ENCODE measurements at regions not wholly inside any gene's neighbourhood (a gene's known extent, or its start where the extent isn't known, plus 50 kb on each side); places are given as distances from the start of the nearest gene placed in this dataset.

DNA sequence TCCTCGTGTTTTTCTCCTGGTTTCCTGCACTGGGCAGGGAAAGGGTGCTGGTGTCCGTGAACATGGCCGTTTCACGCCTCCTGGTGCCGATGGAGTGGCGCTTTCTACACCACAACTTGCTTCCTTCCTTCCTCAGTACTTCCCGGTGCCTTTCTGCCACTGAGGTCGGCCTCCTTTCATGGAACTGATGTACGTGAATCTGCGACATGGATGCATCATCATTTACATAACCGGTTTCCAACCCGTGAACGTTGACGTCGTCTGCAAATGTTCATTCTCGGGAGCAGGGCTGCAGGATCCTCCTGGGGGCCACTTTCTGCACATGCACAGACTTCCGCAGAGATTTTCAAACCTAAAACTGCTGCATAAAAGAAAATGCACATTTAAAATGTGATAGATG lies 474.4 kb downstream of the BRD1 start:
- Histone ChIP-seq H3K4me1 (ENCODE audit: control insufficient read depth, insufficient read depth, low read length) (no peaks in the 10 kb centered on the region), H3K9me3 (ENCODE audit: control insufficient read depth, insufficient read depth, low read depth, low read length) (no peaks in the 10 kb centered on the region), H3K4me3 (ENCODE audit: low read depth, low read length) (no peak overlapping the region), H3K27ac (ENCODE audit: extremely low read depth, low read depth, low read length) (no peak overlapping the region), H3K36me3 (ENCODE audit: control insufficient read depth in 2 of 2, insufficient read depth in 1 of 2, low read length in 2 of 2) (no peaks in the 10 kb centered on the region)
- ChIA-PET POLR2A (no interaction called here), CTCF (no interaction called here)
- TF ChIP-seq ZNF48 (tag by site-specific recombination; IDR thresholded peaks at IDR 0.05) (no peak), KLF10 (tag by site-specific recombination; IDR thresholded peaks at IDR 0.05) (no peak), ZNF555 (tag by site-specific recombination; conservative IDR thresholded peaks at IDR 0.05) (no peak), YY2 (tag by site-specific recombination; IDR thresholded peaks at IDR 0.05) (no peak), ZNF146 (tag by site-specific recombination; IDR thresholded peaks at IDR 0.05) (no peak), ZNF404 (tag by site-specific recombination; IDR thresholded peaks at IDR 0.05) (no peak), ZNF837 (tag by site-specific recombination; IDR thresholded peaks at IDR 0.05) (no peak), ZBTB7A (tag by site-specific recombination; IDR thresholded peaks at IDR 0.05; ENCODE audit: low read depth) (no peak), ZNF785 (tag by site-specific recombination; IDR thresholded peaks at IDR 0.05) (no peak), ZSCAN23 (tag by site-specific recombination; IDR thresholded peaks at IDR 0.05) (no peak), ZNF571 (tag by site-specific recombination; IDR thresholded peaks at IDR 0.05) (no peak), ZNF704 (tag by site-specific recombination; IDR thresholded peaks at IDR 0.05) (no peak), ZNF548 (tag by site-specific recombination; IDR thresholded peaks at IDR 0.05) (no peak), ZIC2 (tag by site-specific recombination; IDR thresholded peaks at IDR 0.05) (no peak)
- TF ChIP-seq, protein P1, sequence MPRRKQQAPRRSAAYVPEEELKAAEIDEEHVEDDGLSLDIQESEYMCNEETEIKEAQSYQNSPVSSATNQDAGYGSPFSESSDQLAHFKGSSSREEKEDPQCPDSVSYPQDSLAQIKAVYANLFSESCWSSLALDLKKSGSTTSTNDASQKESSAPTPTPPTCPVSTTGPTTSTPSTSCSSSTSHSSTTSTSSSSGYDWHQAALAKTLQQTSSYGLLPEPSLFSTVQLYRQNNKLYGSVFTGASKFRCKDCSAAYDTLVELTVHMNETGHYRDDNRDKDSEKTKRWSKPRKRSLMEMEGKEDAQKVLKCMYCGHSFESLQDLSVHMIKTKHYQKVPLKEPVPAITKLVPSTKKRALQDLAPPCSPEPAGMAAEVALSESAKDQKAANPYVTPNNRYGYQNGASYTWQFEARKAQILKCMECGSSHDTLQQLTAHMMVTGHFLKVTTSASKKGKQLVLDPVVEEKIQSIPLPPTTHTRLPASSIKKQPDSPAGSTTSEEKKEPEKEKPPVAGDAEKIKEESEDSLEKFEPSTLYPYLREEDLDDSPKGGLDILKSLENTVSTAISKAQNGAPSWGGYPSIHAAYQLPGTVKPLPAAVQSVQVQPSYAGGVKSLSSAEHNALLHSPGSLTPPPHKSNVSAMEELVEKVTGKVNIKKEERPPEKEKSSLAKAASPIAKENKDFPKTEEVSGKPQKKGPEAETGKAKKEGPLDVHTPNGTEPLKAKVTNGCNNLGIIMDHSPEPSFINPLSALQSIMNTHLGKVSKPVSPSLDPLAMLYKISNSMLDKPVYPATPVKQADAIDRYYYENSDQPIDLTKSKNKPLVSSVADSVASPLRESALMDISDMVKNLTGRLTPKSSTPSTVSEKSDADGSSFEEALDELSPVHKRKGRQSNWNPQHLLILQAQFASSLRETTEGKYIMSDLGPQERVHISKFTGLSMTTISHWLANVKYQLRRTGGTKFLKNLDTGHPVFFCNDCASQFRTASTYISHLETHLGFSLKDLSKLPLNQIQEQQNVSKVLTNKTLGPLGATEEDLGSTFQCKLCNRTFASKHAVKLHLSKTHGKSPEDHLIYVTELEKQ (tag by site-specific recombination; IDR thresholded peaks at IDR 0.05; ENCODE audit: borderline replicate concordance), result no peak
- TF ChIP-seq, protein P2, sequence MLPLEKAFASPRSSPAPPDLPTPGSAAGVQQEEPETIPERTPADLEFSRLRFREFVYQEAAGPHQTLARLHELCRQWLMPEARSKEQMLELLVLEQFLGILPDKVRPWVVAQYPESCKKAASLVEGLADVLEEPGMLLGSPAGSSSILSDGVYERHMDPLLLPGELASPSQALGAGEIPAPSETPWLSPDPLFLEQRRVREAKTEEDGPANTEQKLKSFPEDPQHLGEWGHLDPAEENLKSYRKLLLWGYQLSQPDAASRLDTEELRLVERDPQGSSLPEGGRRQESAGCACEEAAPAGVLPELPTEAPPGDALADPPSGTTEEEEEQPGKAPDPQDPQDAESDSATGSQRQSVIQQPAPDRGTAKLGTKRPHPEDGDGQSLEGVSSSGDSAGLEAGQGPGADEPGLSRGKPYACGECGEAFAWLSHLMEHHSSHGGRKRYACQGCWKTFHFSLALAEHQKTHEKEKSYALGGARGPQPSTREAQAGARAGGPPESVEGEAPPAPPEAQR (tag by site-specific recombination; IDR thresholded peaks at IDR 0.05), result no peak

DNA sequence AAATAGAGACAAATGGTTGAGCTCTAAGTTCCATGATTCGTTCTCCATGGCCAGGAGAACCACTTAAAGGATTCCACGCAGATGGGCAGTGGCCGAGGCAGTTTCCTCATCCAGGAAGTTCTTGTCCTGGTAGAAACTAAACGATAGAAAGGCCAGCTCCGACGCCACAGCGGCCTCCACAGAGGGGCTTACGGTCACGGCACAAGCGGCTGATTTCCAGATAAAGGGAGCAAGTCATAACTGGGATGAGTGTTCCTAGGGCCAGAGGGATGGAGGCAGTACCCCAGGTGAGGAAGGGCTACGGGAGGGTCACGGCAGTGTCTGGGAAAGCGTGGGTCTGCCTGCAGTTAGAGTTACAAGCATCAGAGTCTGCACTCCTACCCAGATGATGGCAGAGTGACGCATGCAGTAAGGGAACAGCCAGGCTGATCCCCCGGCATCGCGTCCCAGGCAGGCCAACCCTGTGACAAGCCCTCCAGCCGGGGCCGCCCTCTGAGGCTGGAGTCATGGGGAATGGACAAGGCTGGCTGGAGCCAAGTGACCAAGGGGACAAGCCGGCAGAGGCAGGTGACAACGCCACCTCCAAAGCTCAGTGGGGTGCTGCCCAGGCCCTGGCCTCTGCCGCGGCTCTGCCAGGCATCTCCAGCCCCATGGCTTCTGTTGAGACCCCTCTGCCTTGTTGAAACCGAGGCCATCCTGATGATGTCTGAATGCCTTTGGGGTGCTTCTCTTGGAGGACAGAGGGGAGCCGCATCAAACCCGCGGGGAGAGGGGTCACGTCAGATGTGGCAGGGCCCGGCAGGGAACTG lies 475.1 kb downstream of the BRD1 start:
- no peaks in the 10 kb centered on the region for H3K9me3 ChIP-seq (ENCODE audit: control insufficient read depth, insufficient read depth, low read depth, low read length)
- ChIA-PET POLR2A (no interaction called here), CTCF (no interaction called here)
- no peaks in the 10 kb centered on the region for H3K36me3 ChIP-seq (ENCODE audit: control insufficient read depth in 2 of 2, insufficient read depth in 1 of 2, low read length in 2 of 2)
- no peak overlapping the region for H3K4me3 ChIP-seq (ENCODE audit: low read depth, low read length)
- H3K4me1 ChIP-seq (ENCODE audit: control insufficient read depth, insufficient read depth, low read length), result no peaks in the 10 kb centered on the region
- H3K27ac ChIP-seq (ENCODE audit: extremely low read depth, low read depth, low read length), result no peak overlapping the region
- TF ChIP-seq ZNF433 (tag by site-specific recombination; IDR thresholded peaks at IDR 0.05; ENCODE audit: low read depth) (no peak), ZNF16 (tag by site-specific recombination; IDR thresholded peaks at IDR 0.05; ENCODE audit: low read depth) (no peak), ZBTB48 (tag by site-specific recombination; IDR thresholded peaks at IDR 0.05) (no peak), ZFP37 (tag by site-specific recombination; IDR thresholded peaks at IDR 0.05) (no peak), BCL11B (tag by site-specific recombination; IDR thresholded peaks at IDR 0.05; ENCODE audit: low read depth) (no peak), ZNF510 (tag by site-specific recombination; IDR thresholded peaks at IDR 0.05; ENCODE audit: insufficient replicate concordance) (no peak), ZNF610 (tag by site-specific recombination; IDR thresholded peaks at IDR 0.05; ENCODE audit: borderline replicate concordance) (no peak), ZBTB1 (tag by site-specific recombination; IDR thresholded peaks at IDR 0.05) (no peak), SP7 (tag by site-specific recombination; IDR thresholded peaks at IDR 0.05) (no peak), SCRT1 (tag by site-specific recombination; IDR thresholded peaks at IDR 0.05; ENCODE audit: borderline replicate concordance) (no peak), ZNF561 (tag by site-specific recombination; IDR thresholded peaks at IDR 0.05; ENCODE audit: borderline replicate concordance) (no peak)
- TF ChIP-seq, protein P1 (tag by site-specific recombination; IDR thresholded peaks at IDR 0.05; ENCODE audit: borderline replicate concordance), result no peak
